Karpas-422 (cell line): ENCODE measurements at regions not wholly inside any gene's neighbourhood (a gene's known extent, or its start where the extent isn't known, plus 50 kb on each side); places are given as distances from the start of the nearest gene placed in this dataset.

Experiments
- DNase-seq: peaks from one replicate; pipeline ENCODE4 v3.0.0-alpha.2; 2015
- H2AFZ ChIP-seq: fragments of 200-600 bp; sonication (generic); 2 replicates; pipeline ENCODE4 v1.6.1; 2014; ENCODE audit warnings: antibody characterized with exemption, low read length, mixed read lengths
- H3K27ac ChIP-seq: fragments of 200-600 bp; sonication (generic); 2 replicates; pipeline ENCODE4 v1.5.1; 2014; ENCODE audit warnings: mild to moderate bottlenecking, low read length, moderate library complexity
- H3K27me3 ChIP-seq: fragments of 200-600 bp; sonication (generic); 2 replicates; pipeline ENCODE4 v1.6.1; 2014; ENCODE audit warnings: low read length, mixed read lengths
- H3K36me3 ChIP-seq: fragments of 200-600 bp; sonication (generic); 2 replicates; pipeline ENCODE4 v1.6.1; 2014; ENCODE audit warnings: low read length, mixed read lengths; ENCODE audit not compliant: insufficient read depth
- H3K4me1 ChIP-seq: fragments of 200-600 bp; sonication (generic); 2 replicates; pipeline ENCODE4 v1.6.1; 2014; ENCODE audit warnings: mild to moderate bottlenecking, low read length, mixed read lengths
- H3K4me2 ChIP-seq: fragments of 200-600 bp; sonication (generic); 2 replicates; pipeline ENCODE4 v1.6.1; 2014; ENCODE audit warnings: low read length, low read depth, mild to moderate bottlenecking; ENCODE audit not compliant: poor library complexity, severe bottlenecking
- H3K4me3 ChIP-seq: fragments of 200-600 bp; sonication (generic); 2 replicates; pipeline ENCODE4 v1.5.1; 2014; ENCODE audit warnings: mild to moderate bottlenecking, antibody characterized with exemption, low read length, mixed read lengths
- H3K79me2 ChIP-seq: fragments of 200-600 bp; sonication (generic); 2 replicates; pipeline ENCODE4 v1.6.1; 2014; ENCODE audit warnings: mild to moderate bottlenecking, low read length, mixed read lengths
- H3K9ac ChIP-seq: fragments of 200-600 bp; sonication (generic); 2 replicates; pipeline ENCODE4 v1.6.0; 2014; ENCODE audit warnings: low read length
- H3K9me2 ChIP-seq: fragments of 200-600 bp; sonication (generic), shearing (Covaris generic); replicated peaks from 2 replicates; pipeline ENCODE4 v1.6.0; 2014; ENCODE audit warnings: mild to moderate bottlenecking, low read length, moderate library complexity; ENCODE audit not compliant: insufficient read depth
- H3K9me3 ChIP-seq: fragments of 300-700, 200-600 bp; sonication (generic); 2 replicates; pipeline ENCODE4 v1.6.1; 2014; ENCODE audit warnings: low read length, mixed read lengths
- H4K20me1 ChIP-seq: fragments of 200-600 bp; sonication (generic); 2 replicates; pipeline ENCODE4 v1.6.1; 2014; ENCODE audit warnings: mild to moderate bottlenecking, antibody characterized with exemption, low read length, low read depth; ENCODE audit not compliant: insufficient read depth

DNA sequence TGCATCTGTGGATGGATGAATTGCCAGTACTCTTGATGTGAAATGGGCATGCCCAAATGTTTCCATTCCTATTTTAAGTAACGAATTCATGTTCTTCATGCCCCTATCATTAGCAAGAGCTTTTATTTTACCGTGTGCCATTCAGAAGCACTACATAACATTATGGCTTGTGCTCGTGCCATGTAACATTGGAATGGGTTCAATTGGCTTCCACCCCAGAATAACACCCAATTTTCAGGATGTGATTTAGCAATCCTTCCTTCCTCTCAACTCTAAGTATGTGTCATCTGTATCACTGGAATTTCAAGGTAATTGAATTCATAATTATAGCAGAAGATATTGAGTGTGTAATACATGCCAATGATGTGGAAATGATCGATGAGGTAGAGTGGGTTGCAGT lies 145.8 kb upstream of the TMPO start:
- no peak overlapping the region for H3K4me3 ChIP-seq
- no peaks in the 10 kb centered on the region for H3K79me2 ChIP-seq

DNA sequence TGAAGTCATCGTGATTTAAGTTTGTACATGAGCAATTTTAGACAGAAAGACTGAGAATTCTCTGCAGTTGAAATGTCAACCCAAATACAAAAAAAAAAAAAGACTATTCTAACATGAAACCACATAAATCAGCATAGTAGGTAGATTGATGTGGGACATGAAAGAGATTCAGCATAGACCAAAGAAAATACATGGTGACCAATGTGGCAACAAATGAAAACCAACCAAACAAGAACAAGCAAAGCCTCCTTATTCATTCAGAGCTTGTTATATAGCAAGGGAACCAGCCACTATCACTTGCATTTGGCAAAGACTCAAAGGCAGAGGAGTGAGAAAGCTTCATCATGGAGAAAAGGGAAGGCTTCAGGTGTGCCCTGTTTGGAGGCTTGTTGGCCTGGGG lies 144.4 kb upstream of the TMPO start:
- H3K4me1 ChIP-seq: no peaks in the 10 kb centered on the region
- no peaks in the 10 kb centered on the region for H3K9me2 ChIP-seq
- H3K79me2 ChIP-seq: no peaks in the 10 kb centered on the region
- no peaks in the 10 kb centered on the region for H3K36me3 ChIP-seq
- no peak overlapping the region for H3K9ac ChIP-seq
- no peak overlapping the region for H3K27ac ChIP-seq
- no peak overlapping the region for H3K4me3 ChIP-seq
- H4K20me1 ChIP-seq: no peaks in the 10 kb centered on the region
- no peaks in the 10 kb centered on the region for H3K9me3 ChIP-seq
- H3K4me2 ChIP-seq: no peak overlapping the region
- H3K27me3 ChIP-seq: no peaks in the 10 kb centered on the region
- no peak overlapping the region for H2AFZ ChIP-seq
- no peak for DNase-seq

More for the DNA sequence above, 145.8 kb upstream of the TMPO start:
- H3K4me2 ChIP-seq: no peak overlapping the region
- H3K9me3 ChIP-seq: no peaks in the 10 kb centered on the region
- H3K36me3 ChIP-seq: no peaks in the 10 kb centered on the region
- H3K27ac ChIP-seq: no peak overlapping the region
- H2AFZ ChIP-seq: no peak overlapping the region
- H3K4me1 ChIP-seq: no peaks in the 10 kb centered on the region
- no peaks in the 10 kb centered on the region for H3K9me2 ChIP-seq
- DNase-seq: no peak
- H4K20me1 ChIP-seq: no peaks in the 10 kb centered on the region
- no peak overlapping the region for H3K9ac ChIP-seq
- H3K27me3 ChIP-seq: no peaks in the 10 kb centered on the region

DNA sequence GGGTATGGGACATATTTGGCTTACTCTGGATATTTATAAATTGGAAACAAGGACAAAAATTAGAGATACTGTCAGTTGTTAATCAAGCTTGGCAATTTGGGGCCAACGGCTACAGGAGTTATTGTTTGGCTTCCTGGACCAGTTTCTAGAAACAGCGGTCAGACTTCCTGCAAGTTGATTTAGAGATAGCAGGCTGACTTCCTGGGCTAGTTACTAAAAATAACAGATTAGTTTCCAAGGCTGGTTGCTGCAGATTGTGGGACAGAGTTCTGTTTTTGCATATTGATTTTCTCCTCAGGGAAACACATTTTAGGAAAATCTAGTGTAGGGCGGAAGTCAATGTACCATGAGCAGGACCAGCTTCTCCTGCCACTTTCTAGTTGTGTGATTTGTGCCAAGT lies 144.0 kb upstream of the TMPO start:
- Histone ChIP-seq H3K4me1 (no peaks in the 10 kb centered on the region), H4K20me1 (no peaks in the 10 kb centered on the region), H3K27me3 (no peaks in the 10 kb centered on the region), H3K4me2 (no peak overlapping the region), H2AFZ (no peak overlapping the region), H3K9me3 (no peaks in the 10 kb centered on the region), H3K79me2 (no peaks in the 10 kb centered on the region), H3K9ac (no peak overlapping the region), H3K4me3 (no peak overlapping the region), H3K9me2 (no peaks in the 10 kb centered on the region), H3K36me3 (no peaks in the 10 kb centered on the region), H3K27ac (no peak overlapping the region)
- DNase-seq: no peak

DNA sequence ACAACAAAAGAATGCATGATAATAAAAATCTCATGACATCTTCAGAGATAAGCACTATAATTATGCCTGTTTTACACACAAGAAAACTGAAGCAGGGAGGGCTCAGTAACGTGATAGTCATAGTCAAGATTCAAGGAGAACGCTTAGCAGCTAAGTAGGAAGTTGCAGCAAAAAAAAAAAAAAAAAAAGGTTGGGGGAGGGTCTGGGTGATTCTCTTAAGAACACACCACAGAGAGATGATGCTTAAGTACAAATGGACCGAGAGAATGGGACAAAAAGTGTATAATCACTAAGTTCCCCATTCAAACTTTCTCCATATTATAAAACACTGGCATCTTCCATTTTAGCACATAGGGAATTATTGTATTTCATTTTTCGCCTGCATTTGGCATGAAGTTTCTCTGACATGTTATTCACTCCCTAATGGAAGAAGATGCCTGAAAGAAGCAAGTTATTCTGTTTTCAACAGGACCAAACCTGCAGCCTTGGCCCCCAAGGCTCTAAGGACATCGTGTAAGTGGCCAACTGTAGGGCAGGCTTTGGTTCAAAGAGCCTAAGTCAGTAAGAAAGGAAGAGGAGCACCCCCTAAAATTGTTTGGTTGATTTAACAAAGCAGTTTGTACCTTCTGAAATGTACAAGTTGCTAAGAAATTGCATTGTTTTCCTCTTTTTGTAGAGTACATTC lies 142.9 kb upstream of the TMPO start:
- Histone ChIP-seq H3K4me2 (no peak overlapping the region), H3K9ac (no peak overlapping the region), H3K27me3 (no peaks in the 10 kb centered on the region), H3K9me3 (no peaks in the 10 kb centered on the region), H3K36me3 (no peaks in the 10 kb centered on the region), H2AFZ (no peak overlapping the region), H3K79me2 (no peaks in the 10 kb centered on the region), H3K9me2 (no peaks in the 10 kb centered on the region), H3K27ac (no peak overlapping the region), H3K4me1 (no peaks in the 10 kb centered on the region), H3K4me3 (no peak overlapping the region), H4K20me1 (no peaks in the 10 kb centered on the region)
- DNase-seq: no peak

DNA sequence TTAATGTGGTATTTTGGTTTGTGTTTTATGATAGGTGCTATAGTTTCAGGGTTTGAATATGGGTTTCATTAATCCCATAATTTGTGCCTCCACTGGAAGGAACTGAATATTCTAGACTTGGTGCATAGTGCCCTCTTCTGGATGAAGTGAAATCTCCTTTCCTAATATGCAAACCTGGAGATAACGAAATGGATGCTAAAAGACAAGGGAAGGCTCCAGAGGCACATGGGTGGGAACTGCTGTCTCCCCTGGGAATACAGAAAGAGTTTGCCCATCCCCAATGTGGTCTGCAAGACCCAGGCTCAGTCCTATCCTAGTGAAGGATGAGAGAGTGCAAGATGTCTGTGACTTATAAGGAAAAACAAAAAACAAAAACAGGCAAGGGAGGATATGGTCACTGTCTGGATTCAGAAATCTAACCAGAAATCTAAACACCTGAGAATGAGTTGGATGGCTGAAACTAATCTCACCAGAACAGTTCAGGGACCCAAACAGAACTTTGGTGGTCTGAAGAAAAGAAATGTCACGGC lies 142.3 kb upstream of the TMPO start:
- Histone ChIP-seq H3K79me2 (no peaks in the 10 kb centered on the region), H2AFZ (no peak overlapping the region)

DNA sequence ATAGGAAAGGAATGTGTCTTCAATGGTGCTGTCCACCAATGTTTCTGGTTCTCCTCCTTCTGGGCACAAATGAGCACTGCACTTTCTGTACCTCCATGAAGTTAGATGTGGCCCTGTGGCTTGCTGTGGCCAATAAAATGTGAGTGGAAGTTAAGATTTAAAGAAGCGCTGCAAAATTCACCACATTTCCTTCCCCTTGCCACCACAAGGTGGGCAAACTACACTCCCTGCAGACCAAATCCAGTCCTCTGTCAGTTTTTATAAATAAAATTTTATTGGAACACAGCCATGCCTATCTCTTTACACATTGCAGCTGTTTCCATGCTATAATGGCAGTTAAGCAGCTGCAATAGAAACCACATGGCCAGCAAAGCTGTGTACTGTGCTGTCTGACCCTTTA lies 141.4 kb upstream of the TMPO start:
- Histone ChIP-seq H3K36me3 (no peaks in the 10 kb centered on the region), H3K9me3 (no peaks in the 10 kb centered on the region), H3K9me2 (no peaks in the 10 kb centered on the region), H3K4me2 (no peak overlapping the region), H3K27ac (no peak overlapping the region), H3K9ac (no peak overlapping the region), H4K20me1 (no peaks in the 10 kb centered on the region), H3K79me2 (no peaks in the 10 kb centered on the region), H3K4me3 (no peak overlapping the region), H3K4me1 (no peaks in the 10 kb centered on the region), H2AFZ (no peak overlapping the region), H3K27me3 (no peaks in the 10 kb centered on the region)
- no peak for DNase-seq

More for the DNA sequence above, 142.3 kb upstream of the TMPO start:
- H3K4me1 ChIP-seq: no peaks in the 10 kb centered on the region
- H3K4me3 ChIP-seq: no peak overlapping the region
- no peaks in the 10 kb centered on the region for H3K27me3 ChIP-seq
- no peaks in the 10 kb centered on the region for H3K36me3 ChIP-seq
- DNase-seq: peak; percentile 73
- H3K9me3 ChIP-seq: no peaks in the 10 kb centered on the region
- no peak overlapping the region for H3K27ac ChIP-seq
- H3K4me2 ChIP-seq: no peak overlapping the region
- H3K9me2 ChIP-seq: no peaks in the 10 kb centered on the region
- no peaks in the 10 kb centered on the region for H4K20me1 ChIP-seq
- H3K9ac ChIP-seq: no peak overlapping the region

DNA sequence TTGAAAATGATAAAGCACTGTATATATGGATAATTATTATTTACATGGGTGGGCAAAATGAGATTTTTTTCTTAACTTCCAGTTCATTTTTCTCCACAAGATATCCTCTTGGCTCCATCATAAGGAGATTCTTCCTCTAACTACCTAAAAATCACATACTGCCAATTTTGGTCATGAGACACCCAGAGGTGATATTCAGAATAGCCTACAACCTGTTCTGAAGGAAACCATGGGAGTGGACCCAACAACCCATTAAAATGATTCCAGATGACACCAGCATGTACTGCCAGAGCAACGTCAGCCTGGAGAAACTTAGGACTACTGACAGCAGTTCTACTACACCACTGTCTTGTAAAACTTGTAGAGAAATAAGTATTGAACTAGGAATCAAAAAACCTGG lies 136.3 kb upstream of the TMPO start:
- Histone ChIP-seq H2AFZ (no peak overlapping the region), H3K9me2 (no peaks in the 10 kb centered on the region), H3K79me2 (no peaks in the 10 kb centered on the region), H3K9ac (no peak overlapping the region), H3K36me3 (no peaks in the 10 kb centered on the region), H3K4me3 (no peak overlapping the region), H3K27ac (no peak overlapping the region), H3K9me3 (no peaks in the 10 kb centered on the region), H3K4me1 (no peaks in the 10 kb centered on the region), H3K27me3 (no peaks in the 10 kb centered on the region), H3K4me2 (no peak overlapping the region), H4K20me1 (no peaks in the 10 kb centered on the region)
- no peak for DNase-seq

DNA sequence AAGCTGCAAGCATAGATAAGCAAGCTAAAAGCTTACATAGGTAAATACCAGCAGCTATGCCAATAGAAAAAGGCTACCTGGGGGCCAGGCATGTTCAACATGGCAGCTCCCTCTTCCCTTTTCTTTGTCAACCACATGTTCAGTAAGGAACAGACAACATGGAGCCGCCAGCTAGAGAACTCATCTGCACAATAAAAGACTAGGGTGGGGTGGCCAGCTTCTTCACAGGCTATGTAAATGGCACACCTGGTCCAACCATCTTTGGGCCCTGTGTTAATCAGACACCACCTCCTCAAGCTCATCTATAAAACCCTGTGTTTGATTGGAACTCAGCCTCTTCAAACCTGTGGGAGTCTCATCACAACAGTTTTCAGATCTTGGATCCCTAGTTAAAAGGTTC lies 129.7 kb upstream of the TMPO start:
- Histone ChIP-seq H3K4me2 (no peak overlapping the region), H3K4me1 (no peaks in the 10 kb centered on the region), H3K9me2 (no peaks in the 10 kb centered on the region), H3K4me3 (no peak overlapping the region), H3K27ac (no peak overlapping the region), H2AFZ (no peak overlapping the region), H3K9me3 (no peaks in the 10 kb centered on the region), H4K20me1 (no peaks in the 10 kb centered on the region), H3K27me3 (no peaks in the 10 kb centered on the region), H3K79me2 (no peaks in the 10 kb centered on the region), H3K9ac (no peak overlapping the region), H3K36me3 (no peaks in the 10 kb centered on the region)
- DNase-seq: no peak
